ENCODE measurements at regions not wholly inside any gene's neighbourhood (a gene's known extent, or its start where the extent isn't known, plus 50 kb on each side); places are given as distances from the start of the nearest gene placed in this dataset.

- DNase-seq (ENCODE audit: missing footprints) (no peak), ATAC-seq (no peak)
- intact Hi-C loops (cut with DNase I): no loop called here
These were observed 671.7 kb upstream of the NR2F2 start for GRCh38 chr15:95658799-95659198.

GRCh38 chr15:95659656-95660055 lies 670.8 kb upstream of the NR2F2 start:
- ATAC-seq (peak; percentile 50), DNase-seq (ENCODE audit: missing footprints) (no peak)
- intact Hi-C loops (cut with DNase I): loop anchor here (10.0 kb wide), 1 partner anchor 45 kb away; no protein-coding TSS in a partner anchor

GRCh38 chr15:95662638-95663037 lies 667.9 kb upstream of the NR2F2 start:
- intact Hi-C loops (cut with DNase I): loop anchor here (10.0 kb wide), 1 partner anchor 48 kb away; no protein-coding TSS in a partner anchor
- DNase-seq (ENCODE audit: missing footprints): no peak
- ATAC-seq: no peak

GRCh38 chr15:95663156-95664100 lies 667.1 kb upstream of the NR2F2 start:
- ATAC-seq: no peak
- intact Hi-C loops (cut with DNase I): loop anchor here (10.0 kb wide), 1 partner anchor 49 kb away; no protein-coding TSS in a partner anchor
- no peak for DNase-seq (ENCODE audit: missing footprints)

- intact Hi-C loops (cut with DNase I): loop anchor here (10.0 kb wide), 1 partner anchor 50 kb away; no protein-coding TSS in a partner anchor
These were observed 666.0 kb upstream of the NR2F2 start for GRCh38 chr15:95664450-95664849.

GRCh38 chr15:95669146-95669922 lies 661.2 kb upstream of the NR2F2 start:
- intact Hi-C loops (cut with DNase I): loop anchor here (5.0 to 10.0 kb wide), 2 partner anchors 55 to 173 kb away; no protein-coding TSS in a partner anchor
- ATAC-seq (no peak), DNase-seq (ENCODE audit: missing footprints) (peak; percentile 9)

More at GRCh38 chr15:95664450-95664849, 666.0 kb upstream of the NR2F2 start:
- ATAC-seq: no peak
- DNase-seq (ENCODE audit: missing footprints): no peak

GRCh38 chr15:95674031-95674430 lies 656.5 kb upstream of the NR2F2 start:
- ATAC-seq (no peak), DNase-seq (ENCODE audit: missing footprints) (no peak)
- intact Hi-C loops (cut with DNase I): no loop called here

- intact Hi-C loops (cut with DNase I): no loop called here
- ATAC-seq: no peak
- no peak for DNase-seq (ENCODE audit: missing footprints)
These were observed 654.0 kb upstream of the NR2F2 start for GRCh38 chr15:95676500-95676899.

GRCh38 chr15:95679847-95680582 lies 650.5 kb upstream of the NR2F2 start:
- DNase-seq (ENCODE audit: missing footprints): no peak
- intact Hi-C loops (cut with DNase I): no loop called here
- ATAC-seq: no peak

GRCh38 chr15:95680728-95681127 lies 649.8 kb upstream of the NR2F2 start:
- ATAC-seq: no peak
- intact Hi-C loops (cut with DNase I): no loop called here
- no peak for DNase-seq (ENCODE audit: missing footprints)

GRCh38 chr15:95681836-95682544 lies 648.5 kb upstream of the NR2F2 start:
- DNase-seq (ENCODE audit: missing footprints) (no peak), ATAC-seq (no peak)
- intact Hi-C loops (cut with DNase I): no loop called here

GRCh38 chr15:95684126-95684525 lies 646.4 kb upstream of the NR2F2 start:
- ATAC-seq (no peak), DNase-seq (ENCODE audit: missing footprints) (no peak)
- intact Hi-C loops (cut with DNase I): no loop called here

- intact Hi-C loops (cut with DNase I): no loop called here
- ATAC-seq: no peak
- no peak for DNase-seq (ENCODE audit: missing footprints)
These were observed 645.8 kb upstream of the NR2F2 start for GRCh38 chr15:95684693-95685115.

GRCh38 chr15:95687061-95687460 lies 643.4 kb upstream of the NR2F2 start:
- intact Hi-C loops (cut with DNase I): no loop called here
- ATAC-seq (no peak), DNase-seq (ENCODE audit: missing footprints) (no peak)

GRCh38 chr15:95687686-95688085 lies 642.8 kb upstream of the NR2F2 start:
- intact Hi-C loops (cut with DNase I): no loop called here
- DNase-seq (ENCODE audit: missing footprints) (no peak), ATAC-seq (no peak)

GRCh38 chr15:95690631-95691340 lies 639.7 kb upstream of the NR2F2 start:
- DNase-seq (ENCODE audit: missing footprints) (no peak), ATAC-seq (no peak)
- intact Hi-C loops (cut with DNase I): no loop called here

- intact Hi-C loops (cut with DNase I): no loop called here
- ATAC-seq (no peak), DNase-seq (ENCODE audit: missing footprints) (no peak)
These were observed 636.6 kb upstream of the NR2F2 start for GRCh38 chr15:95693917-95694316.

GRCh38 chr15:95698230-95698629 lies 632.3 kb upstream of the NR2F2 start:
- ATAC-seq: no peak
- intact Hi-C loops (cut with DNase I): no loop called here
- no peak for DNase-seq (ENCODE audit: missing footprints)
